ENCODE measurements at regions not wholly inside any gene's neighbourhood (a gene's known extent, or its start where the extent isn't known, plus 50 kb on each side); places are given as distances from the start of the nearest gene placed in this dataset.

GRCh38 chr1:112793631-112794565, 78.8 kb upstream of the PPM1J start:
- TF ChIP-seq EZH2phosphoT487 (IDR thresholded peaks at IDR 0.05; ENCODE audit: low read length) (no peak), CTCF (IDR thresholded peaks at IDR 0.05; ENCODE audit: low read length) (no peak), EZH2 (optimal IDR thresholded peaks at IDR 0.05; ENCODE audit: low read depth, low read length) (no peak)

Data from MM.1S (cell line).